22Rv1 (cell line): ENCODE measurements at regions not wholly inside any gene's neighbourhood (a gene's known extent, or its start where the extent isn't known, plus 50 kb on each side); places are given as distances from the start of the nearest gene placed in this dataset.

Experiments used
- ZFX ChIP-seq: fragments of 450-650 bp; IDR thresholded peaks from 2 replicates; pipeline ENCODE4 v1.6.1; 2017; ENCODE audit warnings: antibody characterized with exemption, borderline replicate concordance
- TF ChIP-seq, protein P1 (sequence below): fragments of 450-650 bp; IDR thresholded peaks from 2 replicates; pipeline ENCODE4 v1.5.1; 2017; ENCODE audit warnings: mild to moderate bottlenecking

DNA sequence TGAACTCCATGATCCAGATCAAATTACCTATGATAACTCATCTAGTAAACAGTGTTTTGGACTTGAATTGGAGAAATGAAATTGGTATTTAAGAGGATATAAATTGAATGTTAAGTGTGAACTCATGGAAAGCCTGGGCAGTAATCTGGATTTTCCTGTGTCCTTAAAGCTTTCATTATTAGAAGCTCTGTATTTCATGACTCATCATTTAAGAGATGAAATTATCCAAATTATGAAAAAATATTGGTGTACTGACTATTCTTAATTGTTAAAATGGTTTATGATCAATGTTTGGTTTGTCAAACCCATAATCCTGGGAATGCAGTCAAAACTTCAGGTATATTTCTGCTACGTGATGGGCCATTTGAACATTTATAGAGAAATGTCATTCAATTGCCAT, 332.2 kb upstream of the ST6GAL2 start:
- TF ChIP-seq, protein P1, sequence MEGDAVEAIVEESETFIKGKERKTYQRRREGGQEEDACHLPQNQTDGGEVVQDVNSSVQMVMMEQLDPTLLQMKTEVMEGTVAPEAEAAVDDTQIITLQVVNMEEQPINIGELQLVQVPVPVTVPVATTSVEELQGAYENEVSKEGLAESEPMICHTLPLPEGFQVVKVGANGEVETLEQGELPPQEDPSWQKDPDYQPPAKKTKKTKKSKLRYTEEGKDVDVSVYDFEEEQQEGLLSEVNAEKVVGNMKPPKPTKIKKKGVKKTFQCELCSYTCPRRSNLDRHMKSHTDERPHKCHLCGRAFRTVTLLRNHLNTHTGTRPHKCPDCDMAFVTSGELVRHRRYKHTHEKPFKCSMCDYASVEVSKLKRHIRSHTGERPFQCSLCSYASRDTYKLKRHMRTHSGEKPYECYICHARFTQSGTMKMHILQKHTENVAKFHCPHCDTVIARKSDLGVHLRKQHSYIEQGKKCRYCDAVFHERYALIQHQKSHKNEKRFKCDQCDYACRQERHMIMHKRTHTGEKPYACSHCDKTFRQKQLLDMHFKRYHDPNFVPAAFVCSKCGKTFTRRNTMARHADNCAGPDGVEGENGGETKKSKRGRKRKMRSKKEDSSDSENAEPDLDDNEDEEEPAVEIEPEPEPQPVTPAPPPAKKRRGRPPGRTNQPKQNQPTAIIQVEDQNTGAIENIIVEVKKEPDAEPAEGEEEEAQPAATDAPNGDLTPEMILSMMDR = no peak
- TF ChIP-seq ZFX = no peak
